HEK293 (cell line): ENCODE measurements at regions not wholly inside any gene's neighbourhood (a gene's known extent, or its start where the extent isn't known, plus 50 kb on each side); places are given as distances from the start of the nearest gene placed in this dataset.

Experiments
- MEIS1 ChIP-seq: sonication (generic); formaldehyde crosslinking; IDR thresholded peaks from 2 replicates; pipeline ENCODE4 v1.8.1; 2022; ENCODE audit warnings: missing genetic modification reagents, mild to moderate bottlenecking, borderline replicate concordance
- ZBTB1 ChIP-seq: fragments of 450-650 bp; formaldehyde crosslinking; IDR thresholded peaks from 2 replicates; pipeline ENCODE4 v1.5.1; 2016; ENCODE audit warnings: missing biosample characterization, missing genetic modification characterization
- ZNF146 ChIP-seq: fragments of 450-650 bp; formaldehyde crosslinking; IDR thresholded peaks from 2 replicates; pipeline ENCODE4 v1.5.1; 2016; ENCODE audit warnings: missing biosample characterization, missing genetic modification characterization
- ZNF768 ChIP-seq: fragments of 450-650 bp; formaldehyde crosslinking; IDR thresholded peaks from 2 replicates; pipeline ENCODE4 v1.5.1; 2018; ENCODE audit warnings: missing biosample characterization, mild to moderate bottlenecking, missing genetic modification characterization
- TF ChIP-seq, protein P1 (sequence below): fragments of 450-650 bp; formaldehyde crosslinking; IDR thresholded peaks from 2 replicates; pipeline ENCODE4 v1.5.1; 2016; ENCODE audit warnings: missing biosample characterization, missing genetic modification characterization
- TF ChIP-seq, protein P2 (sequence below): fragments of 450-650 bp; formaldehyde crosslinking; IDR thresholded peaks from 2 replicates; pipeline ENCODE4 v1.5.1; 2016; ENCODE audit warnings: missing biosample characterization, missing genetic modification characterization
- TF ChIP-seq, protein P3 (sequence below): fragments of 450-650 bp; formaldehyde crosslinking; IDR thresholded peaks from 2 replicates; pipeline ENCODE4 v1.5.1; 2016; ENCODE audit warnings: missing biosample characterization, missing genetic modification characterization
- TF ChIP-seq, protein P4 (sequence below): fragments of 450-650 bp; formaldehyde crosslinking; IDR thresholded peaks from 2 replicates; pipeline ENCODE4 v1.5.1; 2016; ENCODE audit warnings: missing biosample characterization, missing genetic modification characterization
- TF ChIP-seq, protein P5 (sequence below): fragments of 450-650 bp; formaldehyde crosslinking; IDR thresholded peaks from 2 replicates; pipeline ENCODE4 v1.5.1; 2016; ENCODE audit warnings: missing biosample characterization, missing genetic modification characterization, low read depth

DNA sequence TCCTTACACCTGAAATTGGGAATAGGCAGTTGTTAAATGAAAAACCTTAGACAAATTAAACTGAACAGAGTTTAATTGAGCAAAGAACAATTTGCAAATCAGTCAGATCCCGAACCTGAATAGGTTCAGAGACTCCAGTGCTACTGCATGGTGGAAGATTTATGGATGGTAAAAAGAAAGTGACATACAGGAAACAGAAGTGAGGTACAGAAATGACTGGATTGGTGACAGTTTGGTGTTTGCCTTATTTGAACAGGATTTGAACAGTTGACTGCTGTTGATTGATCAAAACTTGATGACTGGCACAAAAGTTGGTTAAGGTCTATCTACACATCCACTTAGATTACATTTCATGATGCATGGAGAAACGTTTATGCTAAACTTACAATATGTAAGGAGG, 248.8 kb downstream of the HNMT start:
- TF ChIP-seq, protein P1, sequence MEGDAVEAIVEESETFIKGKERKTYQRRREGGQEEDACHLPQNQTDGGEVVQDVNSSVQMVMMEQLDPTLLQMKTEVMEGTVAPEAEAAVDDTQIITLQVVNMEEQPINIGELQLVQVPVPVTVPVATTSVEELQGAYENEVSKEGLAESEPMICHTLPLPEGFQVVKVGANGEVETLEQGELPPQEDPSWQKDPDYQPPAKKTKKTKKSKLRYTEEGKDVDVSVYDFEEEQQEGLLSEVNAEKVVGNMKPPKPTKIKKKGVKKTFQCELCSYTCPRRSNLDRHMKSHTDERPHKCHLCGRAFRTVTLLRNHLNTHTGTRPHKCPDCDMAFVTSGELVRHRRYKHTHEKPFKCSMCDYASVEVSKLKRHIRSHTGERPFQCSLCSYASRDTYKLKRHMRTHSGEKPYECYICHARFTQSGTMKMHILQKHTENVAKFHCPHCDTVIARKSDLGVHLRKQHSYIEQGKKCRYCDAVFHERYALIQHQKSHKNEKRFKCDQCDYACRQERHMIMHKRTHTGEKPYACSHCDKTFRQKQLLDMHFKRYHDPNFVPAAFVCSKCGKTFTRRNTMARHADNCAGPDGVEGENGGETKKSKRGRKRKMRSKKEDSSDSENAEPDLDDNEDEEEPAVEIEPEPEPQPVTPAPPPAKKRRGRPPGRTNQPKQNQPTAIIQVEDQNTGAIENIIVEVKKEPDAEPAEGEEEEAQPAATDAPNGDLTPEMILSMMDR (tag by site-specific recombination), result no peak
- TF ChIP-seq ZNF768 (tag by site-specific recombination) (no peak), ZNF146 (tag by site-specific recombination) (no peak), ZBTB1 (tag by site-specific recombination) (no peak), MEIS1 (CRISPR knock-in tag) (no peak)
- TF ChIP-seq, protein P2, sequence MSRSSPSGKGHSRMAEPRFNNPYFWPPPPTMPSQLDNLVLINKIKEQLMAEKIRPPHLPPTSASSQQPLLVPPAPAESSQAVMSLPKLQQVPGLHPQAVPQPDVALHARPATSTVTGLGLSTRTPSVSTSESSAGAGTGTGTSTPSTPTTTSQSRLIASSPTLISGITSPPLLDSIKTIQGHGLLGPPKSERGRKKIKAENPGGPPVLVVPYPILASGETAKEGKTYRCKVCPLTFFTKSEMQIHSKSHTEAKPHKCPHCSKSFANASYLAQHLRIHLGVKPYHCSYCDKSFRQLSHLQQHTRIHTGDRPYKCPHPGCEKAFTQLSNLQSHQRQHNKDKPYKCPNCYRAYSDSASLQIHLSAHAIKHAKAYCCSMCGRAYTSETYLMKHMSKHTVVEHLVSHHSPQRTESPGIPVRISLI, result no peak
- TF ChIP-seq, protein P3, sequence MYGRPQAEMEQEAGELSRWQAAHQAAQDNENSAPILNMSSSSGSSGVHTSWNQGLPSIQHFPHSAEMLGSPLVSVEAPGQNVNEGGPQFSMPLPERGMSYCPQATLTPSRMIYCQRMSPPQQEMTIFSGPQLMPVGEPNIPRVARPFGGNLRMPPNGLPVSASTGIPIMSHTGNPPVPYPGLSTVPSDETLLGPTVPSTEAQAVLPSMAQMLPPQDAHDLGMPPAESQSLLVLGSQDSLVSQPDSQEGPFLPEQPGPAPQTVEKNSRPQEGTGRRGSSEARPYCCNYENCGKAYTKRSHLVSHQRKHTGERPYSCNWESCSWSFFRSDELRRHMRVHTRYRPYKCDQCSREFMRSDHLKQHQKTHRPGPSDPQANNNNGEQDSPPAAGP (tag by site-specific recombination), result no peak
- TF ChIP-seq, protein P4, sequence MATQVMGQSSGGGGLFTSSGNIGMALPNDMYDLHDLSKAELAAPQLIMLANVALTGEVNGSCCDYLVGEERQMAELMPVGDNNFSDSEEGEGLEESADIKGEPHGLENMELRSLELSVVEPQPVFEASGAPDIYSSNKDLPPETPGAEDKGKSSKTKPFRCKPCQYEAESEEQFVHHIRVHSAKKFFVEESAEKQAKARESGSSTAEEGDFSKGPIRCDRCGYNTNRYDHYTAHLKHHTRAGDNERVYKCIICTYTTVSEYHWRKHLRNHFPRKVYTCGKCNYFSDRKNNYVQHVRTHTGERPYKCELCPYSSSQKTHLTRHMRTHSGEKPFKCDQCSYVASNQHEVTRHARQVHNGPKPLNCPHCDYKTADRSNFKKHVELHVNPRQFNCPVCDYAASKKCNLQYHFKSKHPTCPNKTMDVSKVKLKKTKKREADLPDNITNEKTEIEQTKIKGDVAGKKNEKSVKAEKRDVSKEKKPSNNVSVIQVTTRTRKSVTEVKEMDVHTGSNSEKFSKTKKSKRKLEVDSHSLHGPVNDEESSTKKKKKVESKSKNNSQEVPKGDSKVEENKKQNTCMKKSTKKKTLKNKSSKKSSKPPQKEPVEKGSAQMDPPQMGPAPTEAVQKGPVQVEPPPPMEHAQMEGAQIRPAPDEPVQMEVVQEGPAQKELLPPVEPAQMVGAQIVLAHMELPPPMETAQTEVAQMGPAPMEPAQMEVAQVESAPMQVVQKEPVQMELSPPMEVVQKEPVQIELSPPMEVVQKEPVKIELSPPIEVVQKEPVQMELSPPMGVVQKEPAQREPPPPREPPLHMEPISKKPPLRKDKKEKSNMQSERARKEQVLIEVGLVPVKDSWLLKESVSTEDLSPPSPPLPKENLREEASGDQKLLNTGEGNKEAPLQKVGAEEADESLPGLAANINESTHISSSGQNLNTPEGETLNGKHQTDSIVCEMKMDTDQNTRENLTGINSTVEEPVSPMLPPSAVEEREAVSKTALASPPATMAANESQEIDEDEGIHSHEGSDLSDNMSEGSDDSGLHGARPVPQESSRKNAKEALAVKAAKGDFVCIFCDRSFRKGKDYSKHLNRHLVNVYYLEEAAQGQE (tag by site-specific recombination), result no peak
- TF ChIP-seq, protein P5, sequence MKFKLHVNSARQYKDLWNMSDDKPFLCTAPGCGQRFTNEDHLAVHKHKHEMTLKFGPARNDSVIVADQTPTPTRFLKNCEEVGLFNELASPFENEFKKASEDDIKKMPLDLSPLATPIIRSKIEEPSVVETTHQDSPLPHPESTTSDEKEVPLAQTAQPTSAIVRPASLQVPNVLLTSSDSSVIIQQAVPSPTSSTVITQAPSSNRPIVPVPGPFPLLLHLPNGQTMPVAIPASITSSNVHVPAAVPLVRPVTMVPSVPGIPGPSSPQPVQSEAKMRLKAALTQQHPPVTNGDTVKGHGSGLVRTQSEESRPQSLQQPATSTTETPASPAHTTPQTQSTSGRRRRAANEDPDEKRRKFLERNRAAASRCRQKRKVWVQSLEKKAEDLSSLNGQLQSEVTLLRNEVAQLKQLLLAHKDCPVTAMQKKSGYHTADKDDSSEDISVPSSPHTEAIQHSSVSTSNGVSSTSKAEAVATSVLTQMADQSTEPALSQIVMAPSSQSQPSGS (tag by site-specific recombination), result no peak
